Peyer's patch (tissue), 4 donors: ENCODE measurements at regions not wholly inside any gene's neighbourhood (a gene's known extent, or its start where the extent isn't known, plus 50 kb on each side); places are given as distances from the start of the nearest gene placed in this dataset.
"Not testable (repeated sequence)": the region's sequence is repeated elsewhere in the genome, so short reads cannot be mapped to it uniquely, and the experiment has no call there.

Source experiments
- DNase-seq, 3 donors: peaks; one replicate each; pipeline ENCODE4 v3.0.0-alpha.2; 2017 to 2019
- H3K27ac ChIP-seq, 4 donors: fragments of 200-600 bp; sonication (generic); one replicate each; pipeline ENCODE4 v1.5.1; 2016 to 2019
- H3K27me3 ChIP-seq, 2 donors: fragments of 200-600 bp; sonication (generic); one replicate each; pipeline ENCODE4 v1.5.1; 2019
- H3K36me3 ChIP-seq, 3 donors: fragments of 200-600 bp; sonication (generic); one replicate each; pipeline ENCODE4 v1.5.1; 2016 to 2019
- H3K4me1 ChIP-seq, 4 donors: fragments of 200-600 bp; sonication (generic); one replicate each; pipeline ENCODE4 v1.5.1; 2016 to 2019
- H3K4me3 ChIP-seq, 4 donors: fragments of 200-600 bp; sonication (generic); 1 replicate in 3 of 4; 2 replicates in 1 of 4; pipeline ENCODE4 v1.5.1; 2016 to 2019; ENCODE audit warnings: mild to moderate bottlenecking in 1 of 4
- H3K9me3 ChIP-seq, 4 donors: fragments of 200-600 bp; sonication (generic); one replicate each; pipeline ENCODE4 v1.5.1; 2016 to 2019; ENCODE audit warnings: mild to moderate bottlenecking in 1 of 4
- CTCF ChIP-seq, 6 experiments: fragments of 450-650 bp in 4 of 6; fragments of 200-600 bp in 2 of 6; sonication (generic) in 1 of 6; IDR thresholded peaks; one replicate each; pipeline ENCODE4 v1.5.1; 2017 to 2019; ENCODE audit warnings: antibody characterized with exemption in 6 of 6, mild to moderate bottlenecking in 3 of 6, moderate library complexity in 1 of 6
- POLR2A ChIP-seq, 2 donors: fragments of 450-650 bp; IDR thresholded peaks; one replicate each; pipeline ENCODE4 v1.5.1; 2017; ENCODE audit warnings: antibody characterized with exemption in 2 of 2, mild to moderate bottlenecking in 2 of 2, moderate library complexity in 2 of 2

GRCh38 chr4:111326450-111326849 lies 703.6 kb upstream of the PITX2 start:
- H3K4me3 ChIP-seq, result no peak overlapping the region
- no peaks in the 10 kb centered on the region for H3K9me3 ChIP-seq
- H3K27me3 ChIP-seq, result no peaks in the 10 kb centered on the region
- H3K27ac ChIP-seq, result no peak overlapping the region
- no peaks in the 10 kb centered on the region for H3K36me3 ChIP-seq
- no peaks in the 10 kb centered on the region for H3K4me1 ChIP-seq
- no peak for DNase-seq
- TF ChIP-seq POLR2A (IDR thresholded peaks at IDR 0.05) (no peak), CTCF (IDR thresholded peaks at IDR 0.05) (no peak)

- Histone ChIP-seq H3K36me3 (no peaks in the 10 kb centered on the region), H3K27me3 (no peaks in the 10 kb centered on the region), H3K9me3 (no peaks in the 10 kb centered on the region), H3K4me1 (no peaks in the 10 kb centered on the region), H3K27ac (no peak overlapping the region), H3K4me3 (no peak overlapping the region)
- no peak for TF ChIP-seq POLR2A (IDR thresholded peaks at IDR 0.05)
- no peak for TF ChIP-seq CTCF (IDR thresholded peaks at IDR 0.05)
- DNase-seq, result no peak
These were observed 707.9 kb upstream of the PITX2 start for GRCh38 chr4:111330786-111331185.

- DNase-seq, result no peak
- no peaks in the 10 kb centered on the region for H3K36me3 ChIP-seq
- H3K4me1 ChIP-seq, result no peaks in the 10 kb centered on the region
- no peaks in the 10 kb centered on the region for H3K9me3 ChIP-seq
- TF ChIP-seq POLR2A (IDR thresholded peaks at IDR 0.05) (no peak), CTCF (IDR thresholded peaks at IDR 0.05) (no peak)
- H3K27me3 ChIP-seq, result no peaks in the 10 kb centered on the region
- H3K4me3 ChIP-seq, result no peak overlapping the region
- H3K27ac ChIP-seq, result no peak overlapping the region
These were observed 711.5 kb upstream of the PITX2 start for GRCh38 chr4:111334361-111334760.

GRCh38 chr4:111337186-111337876 lies 714.5 kb upstream of the PITX2 start:
- H3K4me1 ChIP-seq, H3K27ac ChIP-seq, H3K9me3 ChIP-seq, H3K36me3 ChIP-seq, H3K27me3 ChIP-seq, DNase-seq, H3K4me3 ChIP-seq: not testable (repeated sequence)

GRCh38 chr4:111359602-111360001 lies 736.7 kb upstream of the PITX2 start:
- no peak for TF ChIP-seq POLR2A (IDR thresholded peaks at IDR 0.05)
- TF ChIP-seq CTCF (IDR thresholded peaks at IDR 0.05), result no peak
- H3K36me3 ChIP-seq, result no peaks in the 10 kb centered on the region
- no peak for DNase-seq
- no peaks in the 10 kb centered on the region for H3K4me1 ChIP-seq
- no peak overlapping the region for H3K4me3 ChIP-seq
- H3K9me3 ChIP-seq, result no peaks in the 10 kb centered on the region
- no peaks in the 10 kb centered on the region for H3K27me3 ChIP-seq
- H3K27ac ChIP-seq, result no peak overlapping the region

- Histone ChIP-seq H3K4me3 (no peak overlapping the region), H3K27me3 (no peaks in the 10 kb centered on the region), H3K9me3 (no peaks in the 10 kb centered on the region), H3K36me3 (no peaks in the 10 kb centered on the region), H3K4me1 (no peaks in the 10 kb centered on the region), H3K27ac (no peak overlapping the region)
- no peak for DNase-seq
- TF ChIP-seq CTCF (IDR thresholded peaks at IDR 0.05) (no peak), POLR2A (IDR thresholded peaks at IDR 0.05) (no peak)
These were observed 738.0 kb upstream of the PITX2 start for GRCh38 chr4:111360906-111361305.
